Vagina (tissue), 2 donors: ENCODE measurements at regions not wholly inside any gene's neighbourhood (a gene's known extent, or its start where the extent isn't known, plus 50 kb on each side); places are given as distances from the start of the nearest gene placed in this dataset.

ENCODE experiments used
- DNase-seq, 2 donors: peaks; one replicate each; pipeline ENCODE4 v3.0.0-alpha.2; 2017; ENCODE audit errors: extremely low spot score in 2 of 2
- H3K27ac ChIP-seq: fragments of 200-600 bp; sonication (generic); one replicate; pipeline ENCODE4 v1.5.1; 2019
- H3K27me3 ChIP-seq: fragments of 200-600 bp; sonication (generic); one replicate; pipeline ENCODE4 v1.5.1; 2019
- H3K36me3 ChIP-seq, 2 donors: fragments of 200-600 bp; sonication (generic); one replicate each; pipeline ENCODE4 v1.5.1; 2017 to 2019
- H3K4me1 ChIP-seq: fragments of 200-600 bp; sonication (generic); one replicate; pipeline ENCODE4 v1.5.1; 2019
- H3K4me3 ChIP-seq, 2 donors: fragments of 200-600 bp; sonication (generic); 1 replicate in 1 of 2; 2 replicates in 1 of 2; pipeline ENCODE4 v1.5.1; 2016 to 2019
- H3K9me3 ChIP-seq: fragments of 200-600 bp; sonication (generic); one replicate; pipeline ENCODE4 v1.5.1; 2019
- CTCF ChIP-seq, 3 experiments: fragments of 450-650 bp in 2 of 3; fragments of 200-600 bp in 1 of 3; sonication (generic) in 1 of 3; IDR thresholded peaks; one replicate each; pipeline ENCODE4 v1.5.1; 2017 to 2019; ENCODE audit warnings: antibody characterized with exemption in 3 of 3, mild to moderate bottlenecking in 2 of 3, moderate library complexity in 2 of 3
- POLR2A ChIP-seq, 2 donors: fragments of 450-650 bp; IDR thresholded peaks; one replicate each; pipeline ENCODE4 v1.6.1; 2017; ENCODE audit warnings: antibody characterized with exemption in 2 of 2, mild to moderate bottlenecking in 2 of 2, moderate library complexity in 2 of 2
- POLR2AphosphoS5 ChIP-seq, 2 donors: sonication (generic); formaldehyde crosslinking; IDR thresholded peaks; one replicate each; pipeline ENCODE4 v1.9.0; 2017; ENCODE audit warnings: antibody characterized with exemption in 2 of 2, mild to moderate bottlenecking in 2 of 2, low read depth in 1 of 2; ENCODE audit not compliant: insufficient read depth in 1 of 2
- intact Hi-C: fragments of 100-400 bp; cut with DNase I; formaldehyde crosslinking; loops from one replicate; pipeline ENCODE4 v1.15.1; 2023

GRCh38 chr11:15555161-15555560 is 440.4 kb downstream of the INSC start:
- intact Hi-C loops = no loop called here

GRCh38 chr11:15557457-15558230 is 442.9 kb downstream of the INSC start:
- no peaks in the 10 kb centered on the region for H3K36me3 ChIP-seq
- H3K27me3 ChIP-seq = no peaks in the 10 kb centered on the region
- H3K27ac ChIP-seq = no peak overlapping the region
- no peaks in the 10 kb centered on the region for H3K9me3 ChIP-seq
- no peak overlapping the region for H3K4me3 ChIP-seq
- TF ChIP-seq POLR2AphosphoS5 (IDR thresholded peaks at IDR 0.05; ENCODE audit: insufficient read depth in 1 of 2, low read depth in 1 of 2) = no peak
- no peak for TF ChIP-seq POLR2A (IDR thresholded peaks at IDR 0.05)
- no peak for TF ChIP-seq CTCF (IDR thresholded peaks at IDR 0.05)
- intact Hi-C loops = no loop called here
- H3K4me1 ChIP-seq = no peaks in the 10 kb centered on the region
- DNase-seq = no peak

More at GRCh38 chr11:15555161-15555560, 440.4 kb downstream of the INSC start:
- H3K4me1 ChIP-seq = no peaks in the 10 kb centered on the region
- no peak for DNase-seq
- no peaks in the 10 kb centered on the region for H3K36me3 ChIP-seq
- no peak overlapping the region for H3K27ac ChIP-seq
- H3K27me3 ChIP-seq = no peaks in the 10 kb centered on the region
- H3K9me3 ChIP-seq = no peaks in the 10 kb centered on the region
- H3K4me3 ChIP-seq = no peak overlapping the region
- no peak for TF ChIP-seq POLR2AphosphoS5 (IDR thresholded peaks at IDR 0.05; ENCODE audit: insufficient read depth in 1 of 2, low read depth in 1 of 2)

- TF ChIP-seq CTCF (IDR thresholded peaks at IDR 0.05) = no peak
- no peak for TF ChIP-seq POLR2AphosphoS5 (IDR thresholded peaks at IDR 0.05; ENCODE audit: insufficient read depth in 1 of 2, low read depth in 1 of 2)
- no peak for TF ChIP-seq POLR2A (IDR thresholded peaks at IDR 0.05)
- DNase-seq = no peak
- intact Hi-C loops = no loop called here
- Histone ChIP-seq H3K27me3 (no peaks in the 10 kb centered on the region), H3K27ac (no peak overlapping the region), H3K4me3 (no peak overlapping the region), H3K36me3 (no peaks in the 10 kb centered on the region), H3K9me3 (no peaks in the 10 kb centered on the region), H3K4me1 (no peaks in the 10 kb centered on the region)
Observed at GRCh38 chr11:15558513-15559181, 443.9 kb downstream of the INSC start.

- no peak for DNase-seq
- TF ChIP-seq POLR2A (IDR thresholded peaks at IDR 0.05) = no peak
- no peak for TF ChIP-seq CTCF (IDR thresholded peaks at IDR 0.05)
- no peak for TF ChIP-seq POLR2AphosphoS5 (IDR thresholded peaks at IDR 0.05; ENCODE audit: insufficient read depth in 1 of 2, low read depth in 1 of 2)
- Histone ChIP-seq H3K27ac (no peak overlapping the region), H3K4me1 (no peaks in the 10 kb centered on the region), H3K9me3 (no peaks in the 10 kb centered on the region), H3K4me3 (no peak overlapping the region), H3K36me3 (no peaks in the 10 kb centered on the region), H3K27me3 (no peaks in the 10 kb centered on the region)
- intact Hi-C loops = no loop called here
Observed at GRCh38 chr11:15560689-15561467, 446.2 kb downstream of the INSC start.

GRCh38 chr11:15562230-15562629 is 447.5 kb downstream of the INSC start:
- no peak overlapping the region for H3K27ac ChIP-seq
- no peaks in the 10 kb centered on the region for H3K4me1 ChIP-seq
- intact Hi-C loops = no loop called here
- H3K4me3 ChIP-seq = no peak overlapping the region
- no peak for DNase-seq
- H3K36me3 ChIP-seq = no peaks in the 10 kb centered on the region
- H3K27me3 ChIP-seq = no peaks in the 10 kb centered on the region
- TF ChIP-seq POLR2A (IDR thresholded peaks at IDR 0.05) (no peak), POLR2AphosphoS5 (IDR thresholded peaks at IDR 0.05; ENCODE audit: insufficient read depth in 1 of 2, low read depth in 1 of 2) (no peak), CTCF (IDR thresholded peaks at IDR 0.05) (no peak)
- no peaks in the 10 kb centered on the region for H3K9me3 ChIP-seq
